Upper lobe of left lung (tissue), 6 donors: ENCODE measurements at regions not wholly inside any gene's neighbourhood (a gene's known extent, or its start where the extent isn't known, plus 50 kb on each side); places are given as distances from the start of the nearest gene placed in this dataset.
A peak's percentile ranks its signal among the peaks of the same experiment; 100 is the strongest.

Experiments used
- ATAC-seq, 2 donors: fragments of 200-7000 bp; cut with Tn5 transposase; one replicate each; pipeline ENCODE4 v1.9.1; 2022; ENCODE audit warnings: mild to moderate bottlenecking in 2 of 2, moderate library complexity in 2 of 2; ENCODE audit not compliant: low FRiP score in 2 of 2
- DNase-seq, 2 donors: peaks; one replicate each; pipeline ENCODE4 v3.0.0-alpha.2; 2019 to 2020
- H3K27ac ChIP-seq, 4 donors: fragments of 200-600 bp; sonication (generic); one replicate each; pipeline ENCODE4 v1.5.1; 2016 to 2019
- H3K27me3 ChIP-seq, 4 donors: fragments of 200-600 bp; sonication (generic); one replicate each; pipeline ENCODE4 v1.5.1; 2017 to 2019
- H3K36me3 ChIP-seq, 4 donors: fragments of 200-600 bp; sonication (generic); one replicate each; pipeline ENCODE4 v1.5.1; 2016 to 2019
- H3K4me1 ChIP-seq, 4 donors: fragments of 200-600 bp; sonication (generic); one replicate each; pipeline ENCODE4 v1.5.1; 2018 to 2019
- H3K4me3 ChIP-seq, 4 donors: fragments of 200-600 bp; sonication (generic); one replicate each; pipeline ENCODE4 v1.5.1; 2017 to 2019; ENCODE audit warnings: mild to moderate bottlenecking in 2 of 4, moderate library complexity in 1 of 4
- H3K9me3 ChIP-seq, 4 donors: fragments of 200-600 bp; sonication (generic); one replicate each; pipeline ENCODE4 v1.5.1; 2018 to 2019
- CTCF ChIP-seq, 6 experiments: fragments of 450-650 bp in 4 of 6; fragments of 200-600 bp in 2 of 6; sonication (generic) in 2 of 6; IDR thresholded peaks; one replicate each; pipeline ENCODE4 v1.5.1; 2016 to 2019; ENCODE audit warnings: antibody characterized with exemption in 6 of 6
- EP300 ChIP-seq, 4 donors: sonication (generic); formaldehyde crosslinking; IDR thresholded peaks; one replicate each; pipeline ENCODE4 v1.5.1; 2017; ENCODE audit warnings: antibody characterized with exemption in 4 of 4, control low read depth in 2 of 4
- POLR2A ChIP-seq, 4 donors: fragments of 450-650 bp; IDR thresholded peaks; one replicate each; pipeline ENCODE4 v1.5.1; 2016 to 2017; ENCODE audit warnings: antibody characterized with exemption in 4 of 4, mild to moderate bottlenecking in 2 of 4
- POLR2AphosphoS5 ChIP-seq, 2 donors: sonication (generic); formaldehyde crosslinking; IDR thresholded peaks; one replicate each; pipeline ENCODE4 v1.5.1; 2017; ENCODE audit warnings: antibody characterized with exemption in 2 of 2
- WGBS, 2 donors: methylation state at CpG; one replicate each; pipeline ENCODE4 v1.1.5; 2017 to 2018; 5-methylcytosine and 5-hydroxymethylcytosine counted together
- donor health status: DM: no; HTN: no; CAD: no; lungs with moderate emphysema.
- donor health status: DM: no; HTN: yes; CAD: no; lungs with severe emphysema.

GRCh38 chr2:11987151-11987550, 240.7 kb downstream of the LPIN1 start:
- Histone ChIP-seq H3K9me3 (no peaks in the 10 kb centered on the region), H3K27ac (no peak overlapping the region), H3K4me1 (peaks cover 0 to 2% (median 0%) of the 10 kb centered on the region in 4 donors), H3K36me3 (no peaks in the 10 kb centered on the region), H3K27me3 (no peaks in the 10 kb centered on the region), H3K4me3 (no peak overlapping the region)
- ATAC-seq (no peak), DNase-seq (no peak)
- WGBS, 2 donors: 89 to 90% methylated on average over 3 of the region's 3 CpGs
- no peak for TF ChIP-seq EP300 (IDR thresholded peaks at IDR 0.05)
- no peak for TF ChIP-seq POLR2AphosphoS5 (IDR thresholded peaks at IDR 0.05)
- TF ChIP-seq CTCF (IDR thresholded peaks at IDR 0.05): no peak
- TF ChIP-seq POLR2A (IDR thresholded peaks at IDR 0.05): no peak

DNA sequence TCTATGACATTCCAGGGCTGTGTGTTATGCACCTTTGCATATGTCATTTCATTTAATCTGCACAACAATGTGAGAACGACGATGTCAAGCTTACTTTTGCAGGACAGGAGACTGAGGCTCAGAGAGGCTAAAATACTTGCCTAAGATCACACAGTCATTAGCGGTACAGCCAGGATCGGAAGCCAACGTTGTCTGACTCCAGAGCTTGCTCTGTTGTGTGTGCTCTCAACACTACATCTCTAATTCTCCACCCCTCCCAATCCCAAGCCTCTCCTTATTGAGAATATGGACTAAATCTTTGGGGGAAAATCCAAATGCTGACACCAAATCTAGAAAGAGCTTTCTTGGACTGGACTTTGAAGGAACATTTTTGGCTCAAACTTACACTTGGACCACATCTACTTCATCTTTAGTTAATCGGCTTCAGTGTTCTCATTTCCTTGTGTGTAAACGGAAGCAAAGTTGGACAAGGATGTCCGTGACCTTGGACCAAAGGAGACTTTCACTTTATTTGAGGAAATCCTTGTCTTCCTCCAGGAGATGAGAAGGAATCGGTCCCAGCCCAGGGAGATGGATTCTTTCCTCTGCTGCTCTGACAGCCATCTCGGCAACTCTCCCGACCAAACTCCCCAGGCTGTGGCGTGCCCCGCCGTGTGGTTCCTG, 242.4 kb downstream of the LPIN1 start:
- 70 to 72% methylated on average over 14 of the region's 14 CpGs for WGBS, 2 donors
- DNase-seq (peak in 1 of 2 donors; percentile 36), ATAC-seq (peak in 1 of 2 donors; percentile 76)
- no peaks in the 10 kb centered on the region for H3K36me3 ChIP-seq
- H3K4me1 ChIP-seq: peaks cover 0 to 5% (median 0%) of the 10 kb centered on the region in 4 donors
- no peaks in the 10 kb centered on the region for H3K27me3 ChIP-seq
- H3K4me3 ChIP-seq: no peak overlapping the region
- H3K27ac ChIP-seq: no peak overlapping the region
- TF ChIP-seq CTCF (IDR thresholded peaks at IDR 0.05): no peak
- no peaks in the 10 kb centered on the region for H3K9me3 ChIP-seq

DNA sequence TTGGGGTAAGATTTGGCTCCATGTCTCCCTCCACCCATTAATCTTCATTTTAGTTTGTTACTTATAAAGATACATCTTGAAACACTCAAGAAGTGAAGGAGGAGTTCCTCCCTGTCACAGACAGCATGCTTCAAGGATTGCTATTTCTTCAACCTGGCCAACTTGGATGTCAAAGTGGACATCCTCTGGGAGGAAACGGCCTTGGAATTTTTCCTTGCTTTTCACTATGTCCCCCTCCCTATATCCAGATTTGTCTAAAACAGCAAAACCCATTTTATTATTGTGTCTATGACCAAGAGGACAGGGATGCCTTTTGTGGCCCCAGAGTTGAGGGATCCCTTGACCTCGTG, 242.9 kb downstream of the LPIN1 start:
- WGBS, 2 donors: 75 to 88% methylated on average over 2 of the region's 2 CpGs
- H3K36me3 ChIP-seq: no peaks in the 10 kb centered on the region
- TF ChIP-seq EP300 (IDR thresholded peaks at IDR 0.05) (no peak), POLR2A (IDR thresholded peaks at IDR 0.05) (no peak), CTCF (IDR thresholded peaks at IDR 0.05) (no peak), POLR2AphosphoS5 (IDR thresholded peaks at IDR 0.05) (no peak)
- H3K9me3 ChIP-seq: no peaks in the 10 kb centered on the region
- H3K4me1 ChIP-seq: peaks cover 0 to 5% (median 0%) of the 10 kb centered on the region in 4 donors
- no peak overlapping the region for H3K4me3 ChIP-seq
- no peak overlapping the region for H3K27ac ChIP-seq
- DNase-seq: no peak
- no peaks in the 10 kb centered on the region for H3K27me3 ChIP-seq
- no peak for ATAC-seq

DNA sequence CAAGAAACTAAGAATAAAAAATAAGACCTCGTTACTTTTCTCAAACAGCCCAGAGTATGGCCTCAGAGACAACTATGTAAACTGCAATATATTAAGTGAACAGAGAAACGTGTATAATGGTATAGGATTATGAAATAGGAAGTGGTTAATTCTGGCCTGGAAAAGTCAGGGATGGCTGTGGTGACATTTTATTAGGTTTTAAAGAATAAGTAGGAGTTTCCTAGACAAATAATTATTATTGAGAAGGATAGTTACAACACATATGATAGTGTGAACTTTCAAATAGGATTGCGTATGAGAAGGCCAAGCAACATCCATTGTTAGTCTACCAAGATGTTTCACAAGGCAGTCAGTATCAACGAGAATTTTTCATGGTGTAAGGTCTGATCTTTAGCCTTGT, 244.1 kb downstream of the LPIN1 start:
- Histone ChIP-seq H3K9me3 (peaks cover 0 to 3% (median 0%) of the 10 kb centered on the region in 4 donors), H3K27ac (no peak overlapping the region), H3K4me3 (no peak overlapping the region), H3K4me1 (peaks cover 0 to 5% (median 0%) of the 10 kb centered on the region in 4 donors), H3K27me3 (no peaks in the 10 kb centered on the region), H3K36me3 (no peaks in the 10 kb centered on the region)
- TF ChIP-seq CTCF (IDR thresholded peaks at IDR 0.05) (no peak), POLR2AphosphoS5 (IDR thresholded peaks at IDR 0.05) (no peak), EP300 (IDR thresholded peaks at IDR 0.05) (no peak), POLR2A (IDR thresholded peaks at IDR 0.05) (no peak)
- 63 to 73% methylated on average over 4 of the region's 4 CpGs for WGBS, 2 donors
- ATAC-seq: no peak
- DNase-seq: no peak

GRCh38 chr2:11993749-11994148, 247.3 kb downstream of the LPIN1 start:
- Histone ChIP-seq H3K27ac (no peak overlapping the region), H3K9me3 (peaks cover 0 to 3% (median 0%) of the 10 kb centered on the region in 4 donors), H3K4me1 (peaks cover 0 to 5% (median 0%) of the 10 kb centered on the region in 4 donors), H3K36me3 (no peaks in the 10 kb centered on the region), H3K27me3 (no peaks in the 10 kb centered on the region), H3K4me3 (no peak overlapping the region)
- no peak for TF ChIP-seq POLR2A (IDR thresholded peaks at IDR 0.05)
- TF ChIP-seq POLR2AphosphoS5 (IDR thresholded peaks at IDR 0.05): no peak
- TF ChIP-seq EP300 (IDR thresholded peaks at IDR 0.05): no peak
- no peak for TF ChIP-seq CTCF (IDR thresholded peaks at IDR 0.05)
- 92 to 100% methylated on average over 1 of the region's 1 CpG for WGBS, 2 donors
- ATAC-seq: no peak
- DNase-seq: no peak
